ENCODE measurements at regions not wholly inside any gene's neighbourhood (a gene's known extent, or its start where the extent isn't known, plus 50 kb on each side); places are given as distances from the start of the nearest gene placed in this dataset.
"Not testable (repeated sequence)": the region's sequence is repeated elsewhere in the genome, so short reads cannot be mapped to it uniquely, and the experiment has no call there.

DNA sequence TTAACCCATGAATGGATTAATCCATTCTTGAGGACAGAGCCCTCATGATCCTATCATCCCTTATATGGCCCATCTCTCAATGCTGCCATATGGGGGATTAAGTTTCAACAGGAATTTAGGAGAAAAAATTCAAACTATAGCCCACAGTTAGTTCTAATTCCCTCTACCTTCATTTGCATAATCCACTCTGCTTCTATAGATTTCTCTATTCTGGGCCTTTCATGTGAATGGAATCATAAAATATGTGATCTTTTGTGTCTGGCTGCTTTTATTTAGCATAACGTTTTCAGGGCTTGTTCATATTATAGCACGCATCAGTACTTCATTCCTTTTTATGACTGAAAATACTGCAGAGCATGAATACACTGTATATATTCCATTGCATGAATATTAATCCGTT is 55.4 kb downstream of the CTSL start:
- peaks cover 3% of the 10 kb centered on the region for H3K36me3 Mint-ChIP-seq
- no peak overlapping the region for H3K27ac Mint-ChIP-seq
- no peak overlapping the region for H3K4me3 Mint-ChIP-seq
- H3K27me3 Mint-ChIP-seq: no peaks in the 10 kb centered on the region
- no peaks in the 10 kb centered on the region for H3K4me1 Mint-ChIP-seq (ENCODE audit: low read depth)
- no peaks in the 10 kb centered on the region for H3K9me3 Mint-ChIP-seq (ENCODE audit: low read depth)

DNA sequence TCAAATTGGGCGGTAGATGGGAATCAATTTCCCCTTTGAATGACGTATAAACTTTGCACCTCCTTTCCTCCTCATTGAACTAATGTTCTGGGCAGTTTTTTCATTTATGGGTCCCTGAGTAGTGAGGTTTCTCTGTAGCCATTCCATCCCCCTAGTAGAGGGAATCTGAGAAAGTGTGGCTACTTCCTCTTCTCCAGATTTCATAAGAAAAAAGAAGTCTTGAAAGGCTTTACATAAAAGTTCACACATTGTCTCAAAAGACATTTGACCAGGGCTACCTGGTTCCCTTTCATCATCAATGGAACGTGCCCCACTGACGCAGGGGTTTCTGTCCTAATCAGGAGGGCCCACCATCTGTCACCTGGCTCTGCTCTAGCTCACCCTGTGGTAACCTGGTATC is 57.3 kb downstream of the CTSL start:
- H3K27ac Mint-ChIP-seq: no peak overlapping the region
- no peak overlapping the region for H3K4me3 Mint-ChIP-seq
- peaks cover 3% of the 10 kb centered on the region for H3K36me3 Mint-ChIP-seq

DNA sequence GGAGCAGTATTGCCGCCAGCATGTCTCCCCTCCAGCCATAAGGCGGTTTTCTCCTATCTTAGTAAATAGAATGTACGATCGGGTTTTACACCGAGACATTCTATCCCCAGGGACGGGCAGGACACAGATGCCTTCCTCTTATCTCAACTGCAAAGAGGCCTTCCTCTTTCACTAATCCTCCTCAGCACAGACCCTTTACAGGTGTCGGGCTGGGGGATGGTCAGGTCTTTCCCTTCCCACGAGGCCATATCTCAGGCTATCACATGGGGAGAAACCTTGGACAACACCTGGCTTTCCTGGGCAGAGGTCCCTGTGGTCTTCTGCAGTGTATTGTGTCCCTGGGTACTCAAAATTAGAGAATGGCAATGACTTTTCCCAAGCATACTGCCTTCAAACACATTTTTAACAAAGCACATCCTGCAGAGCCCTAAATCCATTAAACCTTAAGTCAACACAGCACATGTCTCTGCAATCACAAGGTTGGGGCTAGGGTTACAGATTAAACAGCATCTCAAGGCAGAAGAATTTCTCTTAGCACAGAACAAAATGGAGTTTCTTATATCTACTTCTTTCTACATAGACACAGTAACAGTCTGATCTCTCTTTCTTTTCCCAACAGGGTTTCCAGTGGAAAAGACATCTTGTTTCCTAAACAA is 59.5 kb downstream of the CTSL start:
- H3K4me3 Mint-ChIP-seq; H3K27ac Mint-ChIP-seq; H3K9me3 Mint-ChIP-seq (ENCODE audit: low read depth); H3K36me3 Mint-ChIP-seq; H3K27me3 Mint-ChIP-seq; H3K4me1 Mint-ChIP-seq (ENCODE audit: low read depth): not testable (repeated sequence)

More for the DNA sequence above, 57.3 kb downstream of the CTSL start:
- Mint-ChIP-seq H3K27me3 (no peaks in the 10 kb centered on the region), H3K9me3 (ENCODE audit: low read depth) (no peaks in the 10 kb centered on the region), H3K4me1 (ENCODE audit: low read depth) (no peaks in the 10 kb centered on the region)

DNA sequence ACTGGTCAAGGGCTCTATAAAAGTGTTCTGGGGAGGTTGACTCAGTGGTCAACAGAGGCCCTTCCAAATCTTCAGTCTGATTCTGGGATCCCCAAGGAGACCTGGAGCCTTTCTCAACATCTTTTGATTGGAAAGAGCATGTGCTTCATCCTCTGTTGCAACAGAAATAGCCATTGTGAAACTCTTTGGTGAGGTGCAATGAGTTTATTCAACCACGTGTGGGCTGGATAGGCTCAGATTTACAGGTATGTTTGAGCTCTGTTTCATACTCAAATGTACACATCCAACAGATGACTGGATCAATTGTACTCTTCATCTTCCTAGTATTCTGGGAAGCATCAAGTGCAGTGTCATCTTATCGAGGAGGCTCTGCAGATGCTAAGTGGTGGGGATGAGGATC is 60.5 kb downstream of the CTSL start:
- Mint-ChIP-seq H3K9me3 (ENCODE audit: low read depth) (no peaks in the 10 kb centered on the region), H3K4me1 (ENCODE audit: low read depth) (no peaks in the 10 kb centered on the region), H3K27me3 (peaks cover 1% of the 10 kb centered on the region), H3K27ac (no peak overlapping the region), H3K36me3 (no peaks in the 10 kb centered on the region), H3K4me3 (no peak overlapping the region)

DNA sequence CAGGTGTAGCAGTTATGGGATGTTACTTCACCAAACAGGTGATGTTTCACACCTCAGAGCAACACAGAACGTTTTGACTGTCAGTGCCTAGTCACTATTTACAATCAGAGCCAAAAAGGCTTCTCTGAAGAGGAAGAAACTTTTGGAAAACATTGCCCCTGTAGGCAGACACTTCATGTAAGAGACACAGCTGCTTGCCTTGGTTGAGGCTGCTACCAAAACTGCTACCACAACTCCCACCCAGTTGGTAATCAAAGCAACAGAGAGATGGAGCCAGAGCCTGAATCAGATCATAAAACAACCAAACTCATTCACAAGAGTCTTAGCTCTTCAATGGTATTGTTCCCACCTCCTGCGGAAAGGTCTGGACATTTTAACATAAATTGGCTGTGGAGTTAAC is 61.0 kb downstream of the CTSL start:
- H3K27me3 Mint-ChIP-seq: peaks cover 1% of the 10 kb centered on the region
- peaks cover under 1% of the 10 kb centered on the region for H3K4me1 Mint-ChIP-seq (ENCODE audit: low read depth)
- no peaks in the 10 kb centered on the region for H3K9me3 Mint-ChIP-seq (ENCODE audit: low read depth)
- H3K4me3 Mint-ChIP-seq: no peak overlapping the region
- H3K36me3 Mint-ChIP-seq: no peaks in the 10 kb centered on the region
- H3K27ac Mint-ChIP-seq: no peak overlapping the region

DNA sequence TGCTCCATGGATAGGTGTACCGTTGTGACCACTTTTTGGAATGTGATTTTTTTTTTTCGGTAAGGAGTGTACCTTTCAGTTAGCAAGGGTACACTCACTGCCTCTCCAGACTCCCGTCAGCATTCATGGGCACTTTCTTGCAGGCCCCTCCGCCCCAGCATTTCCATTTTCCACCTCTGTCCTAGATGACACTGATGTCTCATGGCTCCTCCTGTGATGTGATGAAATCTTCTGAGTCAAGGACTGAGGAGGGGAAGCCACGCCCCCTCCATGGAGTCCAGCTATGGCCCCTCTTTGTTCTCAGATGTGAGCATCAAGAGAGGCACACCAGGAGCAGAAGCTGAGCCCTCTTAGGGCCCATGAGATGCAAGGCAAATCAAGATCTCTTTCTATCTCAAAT is 61.8 kb downstream of the CTSL start:
- Mint-ChIP-seq H3K27ac (no peak overlapping the region), H3K27me3 (peaks cover 1% of the 10 kb centered on the region), H3K9me3 (ENCODE audit: low read depth) (no peaks in the 10 kb centered on the region)

DNA sequence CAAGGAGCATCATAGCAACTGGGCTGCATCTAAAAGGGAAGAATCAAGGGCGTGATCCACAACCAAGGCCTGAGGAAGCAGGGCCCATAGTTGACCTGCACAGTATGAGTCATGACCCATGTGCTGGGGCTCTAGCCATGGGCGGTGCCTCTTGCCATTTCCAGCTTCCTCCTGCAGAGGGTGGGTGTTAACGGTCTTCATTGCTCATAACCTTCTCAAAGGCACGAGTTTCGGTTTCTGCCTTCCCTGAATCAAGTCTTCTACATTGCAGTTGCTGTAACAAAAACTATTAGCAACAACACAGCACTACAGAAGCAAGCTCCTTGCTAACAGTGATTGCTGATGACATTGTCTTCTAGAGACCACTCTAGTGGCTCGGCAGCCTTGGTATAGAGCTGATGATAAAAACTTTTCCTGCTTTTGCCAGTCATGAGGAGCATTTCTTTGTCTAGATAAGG is 66.9 kb downstream of the CTSL start:
- H3K27me3 Mint-ChIP-seq: peaks cover 1% of the 10 kb centered on the region
- H3K36me3 Mint-ChIP-seq: no peaks in the 10 kb centered on the region
- H3K4me1 Mint-ChIP-seq (ENCODE audit: low read depth): peaks cover 13% of the 10 kb centered on the region
- no peaks in the 10 kb centered on the region for H3K9me3 Mint-ChIP-seq (ENCODE audit: low read depth)
- no peak overlapping the region for H3K27ac Mint-ChIP-seq
- no peak overlapping the region for H3K4me3 Mint-ChIP-seq

More for the DNA sequence above, 61.8 kb downstream of the CTSL start:
- H3K4me1 Mint-ChIP-seq (ENCODE audit: low read depth): peaks cover 4% of the 10 kb centered on the region
- no peak overlapping the region for H3K4me3 Mint-ChIP-seq
- H3K36me3 Mint-ChIP-seq: no peaks in the 10 kb centered on the region

DNA sequence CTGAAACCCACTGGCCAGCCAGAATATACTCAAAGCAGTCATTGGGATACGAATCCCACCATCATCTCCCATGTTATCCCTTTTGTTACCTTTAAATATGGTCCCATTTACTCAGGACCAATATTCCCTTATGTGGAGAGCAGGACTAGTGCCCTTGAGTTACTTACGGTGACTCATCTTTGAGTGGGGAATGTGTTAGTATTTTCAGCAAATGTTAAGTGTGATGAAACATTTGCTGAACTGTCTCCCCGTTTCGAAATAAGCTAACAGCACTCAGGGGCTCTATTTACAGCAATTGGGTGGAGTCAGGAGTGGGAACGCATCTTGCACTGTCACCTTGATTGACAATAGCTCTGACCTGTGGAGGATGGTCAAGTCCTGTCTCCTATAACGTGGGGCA is 67.4 kb downstream of the CTSL start:
- no peak overlapping the region for H3K4me3 Mint-ChIP-seq
- no peaks in the 10 kb centered on the region for H3K36me3 Mint-ChIP-seq
- peaks cover 13% of the 10 kb centered on the region for H3K4me1 Mint-ChIP-seq (ENCODE audit: low read depth)
- no peak overlapping the region for H3K27ac Mint-ChIP-seq
- no peaks in the 10 kb centered on the region for H3K9me3 Mint-ChIP-seq (ENCODE audit: low read depth)
- H3K27me3 Mint-ChIP-seq: peaks cover 1% of the 10 kb centered on the region

DNA sequence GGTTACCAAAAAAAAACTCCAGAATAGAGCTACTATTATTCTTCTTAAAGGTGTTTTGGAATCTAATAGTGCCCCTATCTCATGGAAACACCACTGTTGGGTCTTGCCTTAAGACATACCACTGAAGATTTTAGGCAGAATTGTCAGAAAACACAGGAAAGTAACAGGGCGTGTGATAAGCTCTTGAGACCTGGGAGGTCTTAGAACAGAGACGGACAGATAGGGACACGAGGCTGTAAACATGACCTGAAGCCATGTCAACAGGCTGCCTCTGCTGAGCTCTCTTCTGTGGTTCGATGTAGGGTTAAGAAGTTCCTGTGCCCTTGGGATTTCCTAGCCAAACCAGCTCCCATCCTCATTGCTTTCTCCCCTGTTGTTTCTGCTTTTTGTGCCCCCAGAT is 69.3 kb downstream of the CTSL start:
- no peaks in the 10 kb centered on the region for H3K27me3 Mint-ChIP-seq
- H3K36me3 Mint-ChIP-seq: no peaks in the 10 kb centered on the region
- H3K27ac Mint-ChIP-seq: no peak overlapping the region
- no peaks in the 10 kb centered on the region for H3K9me3 Mint-ChIP-seq (ENCODE audit: low read depth)
- H3K4me1 Mint-ChIP-seq (ENCODE audit: low read depth): peaks cover 13% of the 10 kb centered on the region
- no peak overlapping the region for H3K4me3 Mint-ChIP-seq

DNA sequence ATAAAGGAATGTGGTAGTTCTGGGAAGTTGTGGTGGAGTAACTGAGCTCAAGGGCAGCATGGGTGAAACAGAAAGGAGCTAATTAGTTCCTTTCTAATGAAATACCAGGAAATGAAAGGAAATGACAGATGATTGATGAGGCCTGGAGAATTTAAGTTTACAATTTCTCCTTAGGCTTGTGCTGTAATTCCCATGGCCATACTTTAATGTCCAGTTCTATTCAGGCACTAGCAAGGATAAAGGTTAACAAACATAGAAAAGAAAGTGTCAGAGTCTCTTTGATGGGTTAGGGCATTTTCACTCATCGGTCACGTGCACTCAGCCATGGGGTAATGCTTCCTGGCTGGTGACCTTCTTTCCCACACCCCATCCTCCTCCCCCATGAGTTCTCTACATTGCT is 70.3 kb downstream of the CTSL start:
- H3K27ac Mint-ChIP-seq: no peak overlapping the region
- H3K27me3 Mint-ChIP-seq: no peaks in the 10 kb centered on the region
- no peak overlapping the region for H3K4me3 Mint-ChIP-seq
- no peaks in the 10 kb centered on the region for H3K36me3 Mint-ChIP-seq
- H3K9me3 Mint-ChIP-seq (ENCODE audit: low read depth): no peaks in the 10 kb centered on the region
- peaks cover 13% of the 10 kb centered on the region for H3K4me1 Mint-ChIP-seq (ENCODE audit: low read depth)

DNA sequence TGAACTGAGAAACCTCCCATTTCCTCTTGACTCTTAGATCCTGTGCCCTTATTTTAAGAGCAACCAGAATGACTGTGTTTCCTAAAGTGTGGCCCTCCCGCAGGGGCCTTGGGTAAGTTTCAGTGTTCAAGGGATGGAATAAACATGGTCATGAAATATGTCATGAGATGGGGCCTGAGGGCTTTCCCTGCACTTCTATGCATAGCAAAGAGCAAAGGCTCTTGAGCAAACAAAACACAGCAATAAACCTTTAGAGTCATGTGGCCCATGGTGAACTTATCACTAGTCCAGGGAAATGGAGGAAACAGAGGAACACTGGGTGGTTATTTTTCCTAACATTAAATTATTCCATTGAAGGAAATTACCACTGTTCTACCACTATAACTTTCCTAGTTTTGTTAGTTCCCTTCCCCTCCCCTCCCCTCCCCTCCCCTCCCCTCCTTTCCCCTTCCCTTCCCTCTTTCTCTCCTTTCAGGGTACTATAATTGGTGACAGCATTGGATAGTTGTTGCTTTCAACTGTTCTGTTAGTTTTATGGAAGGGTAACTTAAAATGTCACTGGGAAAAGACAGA is 72.4 kb downstream of the CTSL start:
- no peaks in the 10 kb centered on the region for H3K9me3 Mint-ChIP-seq (ENCODE audit: low read depth)
- H3K36me3 Mint-ChIP-seq: no peaks in the 10 kb centered on the region
- H3K4me1 Mint-ChIP-seq (ENCODE audit: low read depth): peaks cover 4% of the 10 kb centered on the region
- no peaks in the 10 kb centered on the region for H3K27me3 Mint-ChIP-seq
- no peak overlapping the region for H3K4me3 Mint-ChIP-seq
- no peak overlapping the region for H3K27ac Mint-ChIP-seq

DNA sequence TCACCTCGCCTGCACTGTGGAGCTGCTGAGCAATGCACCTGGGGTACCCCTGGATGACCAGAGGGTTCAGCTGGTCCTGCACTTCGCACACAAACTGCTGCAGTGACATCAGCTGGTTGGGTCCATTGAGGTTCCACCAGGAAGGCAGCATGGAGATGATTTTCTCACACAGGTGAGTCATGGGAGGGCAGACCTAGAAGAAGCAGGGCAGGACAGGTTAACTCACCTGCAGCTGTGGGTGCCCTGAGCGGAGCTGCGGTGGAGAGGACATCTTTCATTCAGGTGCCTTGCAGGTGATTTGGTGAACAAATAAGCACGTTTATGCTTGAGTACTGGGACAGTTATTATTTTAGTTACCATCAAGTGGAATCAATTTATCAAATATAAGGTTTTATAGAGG is 73.6 kb downstream of the CTSL start:
- Mint-ChIP-seq H3K4me1 (ENCODE audit: low read depth) (peaks cover 3% of the 10 kb centered on the region), H3K9me3 (ENCODE audit: low read depth) (no peaks in the 10 kb centered on the region), H3K27ac (no peak overlapping the region), H3K27me3 (peaks cover 3% of the 10 kb centered on the region), H3K36me3 (no peaks in the 10 kb centered on the region), H3K4me3 (no peak overlapping the region)

DNA sequence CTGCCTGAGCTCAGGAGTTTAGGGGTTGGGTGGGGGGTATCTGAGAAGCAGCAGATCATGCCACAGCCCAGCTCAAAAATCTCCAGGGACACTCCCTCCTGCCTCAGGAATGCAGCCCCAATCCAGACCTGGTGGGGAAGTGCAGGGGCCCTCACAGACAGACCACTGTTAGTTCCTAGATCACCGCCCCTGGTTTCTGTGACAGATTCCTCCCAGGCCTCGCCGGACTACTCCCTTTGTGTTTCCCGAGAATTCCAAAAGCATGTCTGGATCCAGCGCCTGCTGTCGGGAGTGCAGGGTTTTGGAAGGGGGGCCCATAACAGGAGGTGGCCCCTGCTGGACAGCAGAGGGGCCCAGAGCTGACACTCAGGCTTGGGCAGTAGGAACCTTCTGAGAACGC is 74.5 kb downstream of the CTSL start:
- Mint-ChIP-seq H3K36me3 (no peaks in the 10 kb centered on the region), H3K4me3 (no peak overlapping the region), H3K27me3 (peaks cover 4% of the 10 kb centered on the region), H3K27ac (no peak overlapping the region), H3K9me3 (ENCODE audit: low read depth) (no peaks in the 10 kb centered on the region), H3K4me1 (ENCODE audit: low read depth) (no peaks in the 10 kb centered on the region)

DNA sequence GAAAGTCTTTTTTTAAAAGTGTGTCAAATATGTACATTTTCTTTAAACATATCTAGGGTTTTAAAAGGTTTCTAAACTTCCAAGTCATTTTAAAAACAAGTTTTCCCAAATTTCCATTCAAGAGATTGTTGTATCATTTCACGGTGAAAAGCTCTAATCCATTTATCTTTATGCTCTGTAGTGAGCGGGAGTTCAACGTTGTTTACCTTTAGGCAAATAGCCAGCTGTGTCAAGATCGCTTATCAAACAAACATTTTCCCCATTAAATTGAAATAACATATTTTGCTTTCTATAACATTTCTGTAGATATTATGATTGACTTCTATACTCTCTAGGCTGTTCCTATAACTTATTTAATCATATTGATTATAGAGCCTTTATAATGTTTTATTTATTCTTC is 75.1 kb downstream of the CTSL start:
- H3K27ac Mint-ChIP-seq: no peak overlapping the region
- H3K36me3 Mint-ChIP-seq: no peaks in the 10 kb centered on the region
- peaks cover 5% of the 10 kb centered on the region for H3K27me3 Mint-ChIP-seq
- no peak overlapping the region for H3K4me3 Mint-ChIP-seq
- no peaks in the 10 kb centered on the region for H3K9me3 Mint-ChIP-seq (ENCODE audit: low read depth)
- no peaks in the 10 kb centered on the region for H3K4me1 Mint-ChIP-seq (ENCODE audit: low read depth)

DNA sequence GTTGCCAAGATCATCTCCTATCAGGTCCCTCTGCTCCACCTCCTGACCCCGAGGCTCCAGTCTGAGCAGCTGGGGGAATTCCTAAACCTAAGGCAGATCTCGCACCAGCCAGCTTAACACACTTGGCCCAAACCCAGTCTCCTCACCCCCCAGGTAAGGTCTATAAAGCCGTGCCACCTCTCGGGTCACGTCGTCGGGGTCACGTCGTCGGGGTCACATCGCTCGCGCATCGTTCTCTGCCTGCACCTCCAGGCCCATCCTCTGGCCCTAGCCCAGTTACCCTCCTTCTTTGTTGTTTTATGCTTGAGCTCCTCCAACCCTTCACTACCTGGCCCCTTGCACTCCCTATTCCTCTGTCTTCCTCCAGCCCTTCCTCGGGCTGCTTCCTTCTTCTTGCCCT is 77.2 kb downstream of the CTSL start:
- Mint-ChIP-seq H3K9me3 (ENCODE audit: low read depth) (no peaks in the 10 kb centered on the region), H3K4me3 (no peak overlapping the region), H3K27me3 (peaks cover 9% of the 10 kb centered on the region), H3K4me1 (ENCODE audit: low read depth) (no peaks in the 10 kb centered on the region), H3K36me3 (no peaks in the 10 kb centered on the region), H3K27ac (no peak overlapping the region)
